HCT116 (cell line): ENCODE measurements at regions not wholly inside any gene's neighbourhood (a gene's known extent, or its start where the extent isn't known, plus 50 kb on each side); places are given as distances from the start of the nearest gene placed in this dataset.

ENCODE experiments used
- ATAC-seq: fragments of 200-7000 bp; cut with Tn5 transposase; 2 replicates; pipeline ENCODE4 v1.9.1; 2020; ENCODE audit warnings: mild to moderate bottlenecking, moderate library complexity
- BruUV-seq: library from RNA; stranded (reverse); fragments of 400-500 nt; replicated peaks from 2 replicates; lab custom pipeline; 2021; lab: Mats Ljungman, UMichigan
- CTCF ChIA-PET: fragments of 300-600 bp; sonication (Branson Sonifier 250); formaldehyde crosslinking; loops from one replicate; lab custom pipeline; 2021; ENCODE audit warnings: antibody characterized with exemption; lab: Charles Lee
- POLR2A ChIA-PET: fragments of 300-600, 350-600 bp; sonication (Branson Sonifier 250); formaldehyde crosslinking; loops from one replicate; lab custom pipeline; 2021; ENCODE audit warnings: antibody characterized with exemption; lab: Charles Lee
- RAD21 ChIA-PET, 2 experiments: fragments of 300-600 bp; sonication (Branson Sonifier 250); formaldehyde crosslinking; loops; one replicate each; lab custom pipeline; 2023; ENCODE audit warnings: low total read pairs in 2 of 2; ENCODE audit not compliant: uncharacterized antibody in 2 of 2, unreplicated experiment in 2 of 2, low non-redundant PET in 1 of 2; lab: Charles Lee
- DNase-seq: peaks from one replicate; pipeline ENCODE4 v3.0.0-alpha.2; 2010; ENCODE audit warnings: low read depth, low spot score
- H2AFZ ChIP-seq: fragments of 200-600 bp; shearing (Covaris generic), sonication (generic); 2 replicates; pipeline ENCODE4 v1.6.1; 2017; ENCODE audit warnings: low read depth, mixed run types, mixed read lengths, antibody characterized with exemption, low read length; ENCODE audit not compliant: poor library complexity, severe bottlenecking
- H3K27ac ChIP-seq: 2 replicates; pipeline ENCODE4 v1.5.1; 2012; ENCODE audit warnings: low read depth, low read length
- H3K27me3 ChIP-seq: fragments of 200-600 bp; sonication (generic); 2 replicates; pipeline ENCODE4 v1.6.1; 2016; ENCODE audit warnings: mixed run types, low read length, mixed read lengths; ENCODE audit not compliant: insufficient read depth
- H3K36me3 ChIP-seq, 2 experiments: fragments of 200-500 bp in 1 of 2; fragments of 200-600 bp in 1 of 2; sonication (Bioruptor generic) in 1 of 2; sonication (generic) in 1 of 2; 2 replicates each; pipeline versions ENCODE4 v1.5.1 to v1.6.1; 2014 to 2016; ENCODE audit warnings: low read length in 2 of 2, inconsistent platforms in 1 of 2, mixed read lengths in 1 of 2, mixed run types in 1 of 2; ENCODE audit not compliant: insufficient read depth in 2 of 2, control insufficient read depth in 1 of 2
- H3K4me1 ChIP-seq, 2 experiments: fragments of 200-600 bp in 1 of 2; sonication (generic) in 1 of 2; 2 replicates each; pipeline versions ENCODE4 v1.5.1 to v1.6.1; 2012 to 2017; ENCODE audit warnings: low read length in 2 of 2, inconsistent platforms in 1 of 2, mild to moderate bottlenecking in 1 of 2, mixed read lengths in 1 of 2, mixed run types in 1 of 2, moderate library complexity in 1 of 2; ENCODE audit not compliant: insufficient read depth in 2 of 2, control insufficient read depth in 1 of 2
- H3K4me2 ChIP-seq: fragments of 200-600 bp; sonication (generic); 2 replicates; pipeline ENCODE4 v1.6.1; 2017; ENCODE audit warnings: mixed run types, low read length, mixed read lengths
- H3K4me3 ChIP-seq, 2 experiments: fragments of 200-600 bp in 1 of 2; sonication (generic) in 1 of 2; replicated peaks in 1 of 2; 2 replicates each; pipeline ENCODE4 v1.5.1; 2011 to 2016; ENCODE audit warnings: low read length in 2 of 2, control low read depth in 1 of 2, low read depth in 1 of 2, mild to moderate bottlenecking in 1 of 2, mixed read lengths in 1 of 2, mixed run types in 1 of 2
- H3K79me2 ChIP-seq: fragments of 200-600 bp; sonication (generic); 2 replicates; pipeline ENCODE4 v1.6.1; 2017; ENCODE audit warnings: mild to moderate bottlenecking, mixed run types, low read length, moderate library complexity, mixed read lengths; ENCODE audit not compliant: insufficient read depth
- H3K9ac ChIP-seq: fragments of 200-600 bp; sonication (generic); 2 replicates; pipeline ENCODE4 v1.6.1; 2016; ENCODE audit warnings: low read length, mixed read lengths
- H3K9me2 ChIP-seq: fragments of 200-600 bp; sonication (generic), shearing (Covaris generic); 2 replicates; pipeline ENCODE4 v1.6.1; 2017; ENCODE audit warnings: mixed run types, mild to moderate bottlenecking, moderate library complexity; ENCODE audit not compliant: insufficient read depth
- H3K9me3 ChIP-seq, 2 experiments: fragments of 200-500 bp in 1 of 2; fragments of 200-600 bp in 1 of 2; sonication (Bioruptor generic) in 1 of 2; sonication (generic) in 1 of 2; 2 replicates each; pipeline ENCODE4 v1.6.1; 2014 to 2017; ENCODE audit warnings: low read length in 2 of 2, mixed read lengths in 2 of 2, inconsistent platforms in 1 of 2, low read depth in 1 of 2, mild to moderate bottlenecking in 1 of 2, mixed run types in 1 of 2, moderate library complexity in 1 of 2; ENCODE audit not compliant: control insufficient read depth in 1 of 2, insufficient read depth in 1 of 2
- H4K20me1 ChIP-seq: fragments of 200-600 bp; sonication (generic), shearing (Covaris generic); 2 replicates; pipeline ENCODE4 v1.6.1; 2017; ENCODE audit warnings: mixed run types, mild to moderate bottlenecking, moderate library complexity; ENCODE audit not compliant: insufficient read depth
- CEBPB ChIP-seq: IDR thresholded peaks from 2 replicates; pipeline ENCODE4 v1.6.1; 2012; ENCODE audit warnings: low read depth
- EGR1 ChIP-seq: IDR thresholded peaks from 2 replicates; pipeline ENCODE4 v1.6.1; 2012; ENCODE audit warnings: low read depth
- ELF1 ChIP-seq: IDR thresholded peaks from 2 replicates; pipeline ENCODE4 v1.6.1; 2012; ENCODE audit warnings: low read depth, borderline replicate concordance
- EZH2 ChIP-seq: fragments of 200-600 bp; sonication (generic); IDR thresholded peaks from 2 replicates; pipeline ENCODE4 v1.6.1; 2017; ENCODE audit warnings: antibody characterized with exemption, mixed run types
- FOSL1 ChIP-seq: IDR thresholded peaks from 2 replicates; pipeline ENCODE4 v1.6.1; 2012; ENCODE audit warnings: low read depth
- JUND ChIP-seq: IDR thresholded peaks from 2 replicates; pipeline ENCODE4 v1.6.1; 2012
- SIN3A ChIP-seq: IDR thresholded peaks from 2 replicates; pipeline ENCODE4 v1.6.1; 2012; ENCODE audit warnings: low read depth
- SP1 ChIP-seq: IDR thresholded peaks from 2 replicates; pipeline ENCODE4 v1.6.1; 2012; ENCODE audit warnings: low read depth
- TCF7L2 ChIP-seq: IDR thresholded peaks from 2 replicates; pipeline ENCODE4 v1.7.0; 2011; ENCODE audit warnings: borderline replicate concordance, inconsistent platforms; ENCODE audit not compliant: insufficient read depth, insufficient read length; ENCODE audit errors: extremely low read depth
- ZFX ChIP-seq: fragments of 450-650 bp; IDR thresholded peaks from 2 replicates; pipeline ENCODE4 v1.6.1; 2017
- ZNF274 ChIP-seq: fragments of 200-500 bp; sonication (Bioruptor generic); IDR thresholded peaks from 2 replicates; pipeline ENCODE4 v1.6.1; 2014; ENCODE audit warnings: mild to moderate bottlenecking, low read depth, low read length, inconsistent platforms
- intact Hi-C: fragments of 100-400 bp; cut with micrococcal nuclease; formaldehyde crosslinking; loops from 2 replicates; pipeline ENCODE4 v1.10.0; 2022
- TF ChIP-seq, protein P1 (sequence below): IDR thresholded peaks from 2 replicates; pipeline ENCODE4 v1.6.1; 2012
- TF ChIP-seq, protein P2 (sequence below): IDR thresholded peaks from 2 replicates; pipeline ENCODE4 v1.6.1; 2011; ENCODE audit warnings: mild to moderate bottlenecking, low read length, moderate library complexity; ENCODE audit not compliant: insufficient replicate concordance; ENCODE audit errors: extremely low read depth
- TF ChIP-seq, protein P3 (sequence below), 3 experiments: fragments of 200-600 bp in 1 of 3; sonication (generic) in 1 of 3; IDR thresholded peaks in 2 of 3; conservative IDR thresholded peaks in 1 of 3; 2 replicates each; pipeline ENCODE4 v1.5.1; 2012 to 2017; ENCODE audit warnings: low read depth in 2 of 3, low read length in 2 of 3, antibody characterized with exemption in 1 of 3, borderline replicate concordance in 1 of 3, control low read depth in 1 of 3, mild to moderate bottlenecking in 1 of 3, mixed read lengths in 1 of 3, mixed run types in 1 of 3, moderate library complexity in 1 of 3; ENCODE audit not compliant: insufficient read depth in 1 of 3
- TF ChIP-seq, protein P4 (sequence below): IDR thresholded peaks from 2 replicates; pipeline ENCODE4 v1.6.1; 2012

DNA sequence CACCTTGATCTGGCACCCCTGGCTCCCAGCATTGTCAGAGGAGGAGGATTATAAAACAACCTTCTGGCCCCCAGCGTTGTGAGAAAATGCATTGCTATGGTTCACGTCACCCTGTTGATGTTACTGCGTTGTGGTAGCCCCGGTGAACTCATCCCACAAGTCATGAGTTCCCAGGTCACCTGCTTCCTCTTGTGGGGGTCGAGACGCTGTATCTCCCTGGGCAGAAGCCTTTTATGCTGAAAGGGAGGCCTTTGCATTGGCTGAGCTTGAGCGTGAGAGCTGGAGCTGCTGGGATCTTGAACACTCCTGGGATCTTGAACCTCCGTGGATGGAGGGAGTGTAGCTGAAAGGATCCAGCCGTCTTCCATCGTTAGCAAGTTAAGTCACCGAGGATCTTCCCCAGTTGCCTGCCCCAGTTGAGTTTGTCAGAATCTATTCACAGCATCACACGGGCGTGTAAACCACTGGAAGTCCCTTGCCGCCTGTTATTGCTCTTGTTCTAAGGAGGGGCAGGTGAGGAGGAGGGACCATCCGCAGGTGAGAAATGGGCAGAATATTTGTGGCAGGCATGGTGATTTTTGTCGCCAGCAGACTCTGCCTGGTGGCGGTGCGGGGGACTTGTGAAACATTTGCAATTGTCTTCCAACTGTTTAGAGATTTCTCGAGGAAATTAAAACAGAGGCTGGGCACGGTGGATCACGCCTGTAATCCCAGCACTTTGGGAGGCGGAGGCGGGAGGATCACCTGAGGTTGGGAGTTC lies 299.9 kb downstream of the ASMT start:
- H3K4me2 ChIP-seq: no peak overlapping the region
- no TSS peak for BruUV-seq
- RAD21 ChIA-PET: no interaction called here

DNA sequence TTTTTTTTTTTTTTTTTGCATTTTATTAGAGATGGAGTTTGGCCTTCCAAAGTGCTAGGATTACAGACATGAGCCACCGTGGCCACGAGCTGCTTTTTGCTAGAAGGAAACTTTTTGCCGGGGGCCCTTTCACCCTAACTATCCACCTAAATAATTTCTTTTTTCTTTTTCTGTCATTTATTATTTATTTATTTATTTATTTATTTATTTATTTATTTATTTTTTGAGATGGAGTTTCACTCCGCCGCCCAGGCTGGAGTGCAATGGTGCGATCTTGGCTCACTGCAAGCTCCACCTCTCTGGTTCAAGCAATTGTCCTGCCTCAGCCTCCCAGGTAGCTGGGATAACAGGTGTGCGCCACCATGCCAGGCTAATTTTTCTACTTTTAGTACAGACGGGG lies 303.9 kb downstream of the ASMT start:
- Histone ChIP-seq H3K27ac (no peak overlapping the region), H3K79me2 (no peaks in the 10 kb centered on the region), H2AFZ (no peak overlapping the region), H3K9me3 (no peaks in the 10 kb centered on the region), H3K9me2 (no peaks in the 10 kb centered on the region), H3K4me1 (no peaks in the 10 kb centered on the region), H3K4me2 (no peak overlapping the region), H4K20me1 (no peaks in the 10 kb centered on the region), H3K4me3 (no peak overlapping the region), H3K27me3 (no peaks in the 10 kb centered on the region), H3K36me3 (no peaks in the 10 kb centered on the region), H3K9ac (no peak overlapping the region)
- BruUV-seq: no TSS peak
- ATAC-seq: no peak
- no peak for DNase-seq
- intact Hi-C loops: no loop called here
- CTCF ChIA-PET: no interaction called here
- RAD21 ChIA-PET: no interaction called here
- POLR2A ChIA-PET: no interaction called here
- TF ChIP-seq FOSL1: no peak
- no peak for TF ChIP-seq ZNF274
- TF ChIP-seq EGR1: no peak
- TF ChIP-seq SP1: no peak
- no peak for TF ChIP-seq EZH2
- TF ChIP-seq, protein P1, sequence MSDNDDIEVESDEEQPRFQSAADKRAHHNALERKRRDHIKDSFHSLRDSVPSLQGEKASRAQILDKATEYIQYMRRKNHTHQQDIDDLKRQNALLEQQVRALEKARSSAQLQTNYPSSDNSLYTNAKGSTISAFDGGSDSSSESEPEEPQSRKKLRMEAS: no peak
- no peak for TF ChIP-seq TCF7L2
- TF ChIP-seq, protein P2, sequence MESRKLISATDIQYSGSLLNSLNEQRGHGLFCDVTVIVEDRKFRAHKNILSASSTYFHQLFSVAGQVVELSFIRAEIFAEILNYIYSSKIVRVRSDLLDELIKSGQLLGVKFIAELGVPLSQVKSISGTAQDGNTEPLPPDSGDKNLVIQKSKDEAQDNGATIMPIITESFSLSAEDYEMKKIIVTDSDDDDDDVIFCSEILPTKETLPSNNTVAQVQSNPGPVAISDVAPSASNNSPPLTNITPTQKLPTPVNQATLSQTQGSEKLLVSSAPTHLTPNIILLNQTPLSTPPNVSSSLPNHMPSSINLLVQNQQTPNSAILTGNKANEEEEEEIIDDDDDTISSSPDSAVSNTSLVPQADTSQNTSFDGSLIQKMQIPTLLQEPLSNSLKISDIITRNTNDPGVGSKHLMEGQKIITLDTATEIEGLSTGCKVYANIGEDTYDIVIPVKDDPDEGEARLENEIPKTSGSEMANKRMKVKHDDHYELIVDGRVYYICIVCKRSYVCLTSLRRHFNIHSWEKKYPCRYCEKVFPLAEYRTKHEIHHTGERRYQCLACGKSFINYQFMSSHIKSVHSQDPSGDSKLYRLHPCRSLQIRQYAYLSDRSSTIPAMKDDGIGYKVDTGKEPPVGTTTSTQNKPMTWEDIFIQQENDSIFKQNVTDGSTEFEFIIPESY: no peak
- no peak for TF ChIP-seq ZFX
- TF ChIP-seq, protein P3, sequence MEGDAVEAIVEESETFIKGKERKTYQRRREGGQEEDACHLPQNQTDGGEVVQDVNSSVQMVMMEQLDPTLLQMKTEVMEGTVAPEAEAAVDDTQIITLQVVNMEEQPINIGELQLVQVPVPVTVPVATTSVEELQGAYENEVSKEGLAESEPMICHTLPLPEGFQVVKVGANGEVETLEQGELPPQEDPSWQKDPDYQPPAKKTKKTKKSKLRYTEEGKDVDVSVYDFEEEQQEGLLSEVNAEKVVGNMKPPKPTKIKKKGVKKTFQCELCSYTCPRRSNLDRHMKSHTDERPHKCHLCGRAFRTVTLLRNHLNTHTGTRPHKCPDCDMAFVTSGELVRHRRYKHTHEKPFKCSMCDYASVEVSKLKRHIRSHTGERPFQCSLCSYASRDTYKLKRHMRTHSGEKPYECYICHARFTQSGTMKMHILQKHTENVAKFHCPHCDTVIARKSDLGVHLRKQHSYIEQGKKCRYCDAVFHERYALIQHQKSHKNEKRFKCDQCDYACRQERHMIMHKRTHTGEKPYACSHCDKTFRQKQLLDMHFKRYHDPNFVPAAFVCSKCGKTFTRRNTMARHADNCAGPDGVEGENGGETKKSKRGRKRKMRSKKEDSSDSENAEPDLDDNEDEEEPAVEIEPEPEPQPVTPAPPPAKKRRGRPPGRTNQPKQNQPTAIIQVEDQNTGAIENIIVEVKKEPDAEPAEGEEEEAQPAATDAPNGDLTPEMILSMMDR (IDR thresholded peaks at IDR 0.05 in 2 of 3, conservative IDR thresholded peaks at IDR 0.05 in 1 of 3; ENCODE audit: borderline replicate concordance in 1 of 3, insufficient read depth in 1 of 3, low read depth in 2 of 3, low read length in 2 of 3): no peak
- TF ChIP-seq ELF1: no peak
- no peak for TF ChIP-seq JUND
- TF ChIP-seq SIN3A: no peak
- TF ChIP-seq, protein P4, sequence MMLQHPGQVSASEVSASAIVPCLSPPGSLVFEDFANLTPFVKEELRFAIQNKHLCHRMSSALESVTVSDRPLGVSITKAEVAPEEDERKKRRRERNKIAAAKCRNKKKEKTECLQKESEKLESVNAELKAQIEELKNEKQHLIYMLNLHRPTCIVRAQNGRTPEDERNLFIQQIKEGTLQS: no peak

More for the DNA sequence above, 299.9 kb downstream of the ASMT start:
- no peaks in the 10 kb centered on the region for H3K36me3 ChIP-seq
- H3K9me3 ChIP-seq: no peaks in the 10 kb centered on the region
- no peak overlapping the region for H3K4me3 ChIP-seq
- H3K9ac ChIP-seq: no peak overlapping the region
- H3K27me3 ChIP-seq: no peaks in the 10 kb centered on the region
- no peaks in the 10 kb centered on the region for H3K4me1 ChIP-seq
- intact Hi-C loops: no loop called here
- no peak overlapping the region for H3K27ac ChIP-seq
- no peak for DNase-seq
- no peaks in the 10 kb centered on the region for H3K9me2 ChIP-seq
- no peak for TF ChIP-seq TCF7L2
- no peak for TF ChIP-seq ZNF274
- no peak for TF ChIP-seq FOSL1
- TF ChIP-seq ELF1: no peak
- no peak for TF ChIP-seq EZH2
- TF ChIP-seq CEBPB: no peak
- TF ChIP-seq, all 23 proteins: peak for 0
- Histone ChIP-seq H4K20me1 (no peaks in the 10 kb centered on the region), H2AFZ (no peak overlapping the region), H3K79me2 (no peaks in the 10 kb centered on the region)
- CTCF ChIA-PET: no interaction called here
- POLR2A ChIA-PET: no interaction called here
- no peak for ATAC-seq
